Heart left ventricle (tissue), 13 donors: ENCODE measurements at regions not wholly inside any gene's neighbourhood (a gene's known extent, or its start where the extent isn't known, plus 50 kb on each side); places are given as distances from the start of the nearest gene placed in this dataset.

Experiments
- POLR2A ChIP-seq, 2 donors: fragments of 450-650 bp; IDR thresholded peaks; one replicate each; pipeline ENCODE4 v1.6.1; 2017; ENCODE audit warnings: antibody characterized with exemption in 2 of 2, mild to moderate bottlenecking in 2 of 2, moderate library complexity in 2 of 2
- TF ChIP-seq, protein P1 (sequence below), 12 donors: fragments of 200-600 bp; sonication (generic) in 4 of 12; IDR thresholded peaks; one replicate each; pipeline versions ENCODE4 v1.5.0 to v1.8.0; 2018 to 2022; ENCODE audit warnings: antibody characterized with exemption in 12 of 12, mild to moderate bottlenecking in 5 of 12
- donor health status: ischemic (EF 13 %, LVEDD 7.1; RV severe dilation, severe dysfunction).
- donor health status: DM: no; HTN: yes; CAD: no.
- donor health status: DM: no; HTN: no; CAD: no.
- donor health status: ischemic (EF 25% LVEDD 6.9; RV normal size, moderate dysfunction).
- donor health status: ischemic (EF 25% LVEDD 5.7; RV mildly dilated, moderate dysfunction).
- donor health status: ischemic (EF 35%, LVEDD 5.7; RV mildly dilated, moderate dysfunction).
- donor health status: nonischemic (EF 11% LVEDD 7.7; RV severe dilation, severe dysfunction).
- donor health status: DM: yes; HTN: yes; CAD: no.
- donor health status: PGD.
- donor health status: ischemic (EF 29% LVEDD 5.4; RV normal size, mild dysfunction).
- donor health status: nonischemic (EF 23%, LVEDD 6.1; RV moderate dilation, normal function).

GRCh38 chr9:24657387-24657786, 111.7 kb upstream of the IZUMO3 start:
- TF ChIP-seq, protein P1, sequence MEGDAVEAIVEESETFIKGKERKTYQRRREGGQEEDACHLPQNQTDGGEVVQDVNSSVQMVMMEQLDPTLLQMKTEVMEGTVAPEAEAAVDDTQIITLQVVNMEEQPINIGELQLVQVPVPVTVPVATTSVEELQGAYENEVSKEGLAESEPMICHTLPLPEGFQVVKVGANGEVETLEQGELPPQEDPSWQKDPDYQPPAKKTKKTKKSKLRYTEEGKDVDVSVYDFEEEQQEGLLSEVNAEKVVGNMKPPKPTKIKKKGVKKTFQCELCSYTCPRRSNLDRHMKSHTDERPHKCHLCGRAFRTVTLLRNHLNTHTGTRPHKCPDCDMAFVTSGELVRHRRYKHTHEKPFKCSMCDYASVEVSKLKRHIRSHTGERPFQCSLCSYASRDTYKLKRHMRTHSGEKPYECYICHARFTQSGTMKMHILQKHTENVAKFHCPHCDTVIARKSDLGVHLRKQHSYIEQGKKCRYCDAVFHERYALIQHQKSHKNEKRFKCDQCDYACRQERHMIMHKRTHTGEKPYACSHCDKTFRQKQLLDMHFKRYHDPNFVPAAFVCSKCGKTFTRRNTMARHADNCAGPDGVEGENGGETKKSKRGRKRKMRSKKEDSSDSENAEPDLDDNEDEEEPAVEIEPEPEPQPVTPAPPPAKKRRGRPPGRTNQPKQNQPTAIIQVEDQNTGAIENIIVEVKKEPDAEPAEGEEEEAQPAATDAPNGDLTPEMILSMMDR (IDR thresholded peaks at IDR 0.05): no peak
- no peak for TF ChIP-seq POLR2A (IDR thresholded peaks at IDR 0.05)
